Activated naive CD4-positive, alpha-beta T cell treated with anti-CD3 and anti-CD28 coated beads, Interleukin-2, amount 50 U/mL, for 72 hours (primary cell): ENCODE measurements at regions not wholly inside any gene's neighbourhood (a gene's known extent, or its start where the extent isn't known, plus 50 kb on each side); places are given as distances from the start of the nearest gene placed in this dataset.

Source experiments
- ATAC-seq, 2 donors: fragments of 150-1000 bp; cut with Tn5 transposase; 2 replicates each; pipeline ENCODE4 v1.10.0; 2021; ENCODE audit warnings: mild to moderate bottlenecking in 2 of 2, moderate library complexity in 2 of 2
- DNase-seq, 2 donors: peaks; one replicate each; pipeline ENCODE4 v3.0.0; 2021 to 2022; ENCODE audit warnings: low spot score in 2 of 2
- H3K27ac Mint-ChIP-seq, 2 donors: one replicate each; pipeline ENCODE4 v1.8.0; 2022; ENCODE audit warnings: mild to moderate bottlenecking in 2 of 2, mixed read lengths in 2 of 2
- H3K36me3 Mint-ChIP-seq, 2 donors: one replicate each; pipeline ENCODE4 v1.8.0; 2022; ENCODE audit warnings: mixed read lengths in 2 of 2
- H3K9me3 Mint-ChIP-seq, 2 donors: one replicate each; pipeline ENCODE4 v1.8.0; 2022; ENCODE audit warnings: mixed read lengths in 2 of 2

DNA sequence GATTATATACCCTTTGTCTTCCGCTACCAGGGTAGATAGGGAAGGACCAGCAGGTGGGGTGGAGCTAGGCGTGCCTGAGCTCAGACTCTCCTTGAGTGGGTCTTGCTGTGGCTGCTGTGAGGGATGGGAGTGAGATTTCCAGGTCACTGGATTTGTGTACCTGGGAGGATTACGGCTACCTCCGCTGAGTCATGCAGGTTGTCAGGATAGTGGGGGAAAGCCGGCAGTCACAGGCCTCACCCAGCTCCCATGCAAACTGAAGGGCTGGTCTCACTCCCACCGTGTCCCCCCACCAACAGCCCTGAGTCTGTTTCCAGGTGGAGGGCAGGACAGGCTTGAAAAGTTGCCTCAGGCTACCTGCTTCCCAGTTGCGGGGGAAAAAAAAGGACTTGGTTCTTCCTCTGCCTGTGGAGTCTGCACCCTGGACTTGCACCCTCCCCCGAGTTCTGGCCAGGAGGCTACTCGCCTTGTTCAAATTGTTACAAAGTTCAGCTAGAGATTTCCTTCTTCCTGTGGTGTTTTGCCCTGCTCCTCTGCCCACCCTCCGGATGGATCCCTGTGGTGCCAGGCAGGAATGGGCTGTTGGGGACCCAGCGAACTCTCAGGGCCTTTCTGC is 268.3 kb downstream of the VAPA start:
- DNase-seq: no peak
- H3K27ac Mint-ChIP-seq: no peak overlapping the region
- ATAC-seq: no peak
- H3K36me3 Mint-ChIP-seq: peaks cover 6 to 11% of the 10 kb centered on the region in 2 donors
- H3K9me3 Mint-ChIP-seq: peaks cover 13 to 23% of the 10 kb centered on the region in 2 donors

DNA sequence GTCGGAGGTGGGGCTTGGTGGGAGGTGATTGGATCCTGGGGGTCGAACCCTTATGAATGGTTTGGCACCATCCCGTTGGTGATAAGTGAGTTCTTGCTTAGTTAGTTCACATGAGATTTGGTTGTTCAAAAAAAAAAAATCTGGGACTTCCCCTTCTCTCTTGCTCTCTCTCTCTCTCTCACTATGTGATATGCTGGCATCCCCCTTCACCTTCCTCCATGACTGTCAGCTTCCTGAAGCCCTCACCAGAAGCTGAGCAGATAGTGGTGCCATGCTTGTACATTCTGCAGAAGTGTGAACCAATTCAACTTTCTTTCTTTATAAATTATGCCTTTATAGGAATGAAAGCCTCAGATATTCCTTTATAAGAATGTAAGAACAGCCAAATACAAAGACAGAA is 269.7 kb upstream of the APCDD1 start:
- Mint-ChIP-seq H3K9me3 (peaks cover 8 to 23% of the 10 kb centered on the region in 2 donors), H3K27ac (no peak overlapping the region), H3K36me3 (peaks cover 6 to 11% of the 10 kb centered on the region in 2 donors)
- no peak for ATAC-seq
- no peak for DNase-seq

GRCh38 chr18:10188971-10189810 is 265.2 kb upstream of the APCDD1 start:
- Mint-ChIP-seq H3K36me3 (peaks cover 0 to 6% of the 10 kb centered on the region in 2 donors), H3K9me3 (peaks cover 3 to 8% of the 10 kb centered on the region in 2 donors), H3K27ac (no peak overlapping the region)
- ATAC-seq (no peak), DNase-seq (no peak)

GRCh38 chr18:10190564-10190963 is 263.9 kb upstream of the APCDD1 start:
- Mint-ChIP-seq H3K9me3 (peaks cover 0 to 4% of the 10 kb centered on the region in 2 donors), H3K27ac (no peak overlapping the region), H3K36me3 (no peaks in the 10 kb centered on the region)
- DNase-seq: no peak
- no peak for ATAC-seq

GRCh38 chr18:10193444-10193843 is 261.0 kb upstream of the APCDD1 start:
- no peak for ATAC-seq
- H3K27ac Mint-ChIP-seq: no peak overlapping the region
- no peak for DNase-seq
- H3K36me3 Mint-ChIP-seq: no peaks in the 10 kb centered on the region
- no peaks in the 10 kb centered on the region for H3K9me3 Mint-ChIP-seq

DNA sequence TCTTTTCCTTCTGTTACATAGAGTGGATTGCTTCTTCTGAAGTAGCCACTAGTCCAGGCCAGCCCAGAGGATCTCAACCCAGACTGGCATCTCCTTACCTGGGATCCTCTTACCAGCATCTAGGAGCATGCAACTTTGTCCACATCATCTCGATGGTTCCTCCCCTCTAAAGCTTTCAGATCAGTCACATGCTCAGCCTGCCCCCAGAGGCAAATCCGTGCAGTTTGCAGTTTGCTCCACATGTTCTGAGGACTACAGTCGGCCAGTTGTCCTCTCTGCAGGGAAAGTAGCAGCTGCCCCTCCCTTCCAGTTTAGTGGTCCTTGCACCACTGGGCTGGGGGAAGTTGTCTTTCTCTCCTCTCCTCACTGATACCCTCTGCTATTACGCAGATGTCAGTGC is 259.8 kb upstream of the APCDD1 start:
- Mint-ChIP-seq H3K36me3 (no peaks in the 10 kb centered on the region), H3K9me3 (no peaks in the 10 kb centered on the region), H3K27ac (no peak overlapping the region)
- no peak for DNase-seq
- ATAC-seq: no peak

GRCh38 chr18:10195529-10195928 is 258.9 kb upstream of the APCDD1 start:
- ATAC-seq (no peak), DNase-seq (no peak)
- H3K36me3 Mint-ChIP-seq: no peaks in the 10 kb centered on the region
- no peaks in the 10 kb centered on the region for H3K9me3 Mint-ChIP-seq
- H3K27ac Mint-ChIP-seq: no peak overlapping the region

DNA sequence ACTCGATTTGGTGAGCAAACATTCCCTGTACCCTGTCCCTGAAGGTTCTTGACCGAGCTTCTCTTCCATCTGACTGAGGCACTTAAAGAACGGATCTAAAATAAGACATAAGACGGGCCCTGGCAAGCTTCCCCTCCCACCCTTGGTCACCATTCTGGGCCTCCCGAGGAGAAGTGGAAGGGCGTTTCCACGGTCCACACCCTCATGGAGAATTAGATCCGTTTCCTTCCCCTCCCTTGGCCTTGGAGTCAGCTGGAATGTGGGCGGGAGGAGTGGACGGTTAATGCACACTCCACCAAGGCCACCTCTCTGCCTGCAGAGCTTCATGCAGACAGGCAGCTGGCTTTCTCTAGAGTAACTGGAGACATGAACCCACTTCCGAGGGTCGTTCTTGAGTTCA is 257.3 kb upstream of the APCDD1 start:
- Mint-ChIP-seq H3K36me3 (no peaks in the 10 kb centered on the region), H3K27ac (no peak overlapping the region), H3K9me3 (no peaks in the 10 kb centered on the region)
- DNase-seq (no peak), ATAC-seq (no peak)

DNA sequence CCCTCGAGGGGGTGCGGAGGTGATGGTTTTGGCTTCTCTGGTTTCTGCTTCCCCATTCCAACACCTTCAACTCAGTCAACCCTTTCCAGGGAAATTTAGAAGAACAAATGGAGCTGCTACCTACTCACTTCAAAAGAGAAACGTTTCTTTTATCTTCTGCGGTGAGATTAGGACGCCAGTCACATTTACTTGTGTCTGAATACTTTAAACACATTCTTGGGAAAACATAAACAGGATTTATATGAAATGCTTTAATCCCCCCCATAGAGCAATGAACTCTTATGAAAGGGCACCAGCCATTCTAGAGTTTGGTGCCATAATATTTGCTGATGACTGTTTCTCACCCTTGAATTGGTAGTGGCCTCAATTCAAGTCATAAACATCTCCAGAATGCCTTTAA is 253.2 kb upstream of the APCDD1 start:
- Mint-ChIP-seq H3K9me3 (no peaks in the 10 kb centered on the region), H3K36me3 (no peaks in the 10 kb centered on the region), H3K27ac (no peak overlapping the region)
- ATAC-seq: no peak
- no peak for DNase-seq

- DNase-seq: no peak
- Mint-ChIP-seq H3K27ac (no peak overlapping the region), H3K36me3 (no peaks in the 10 kb centered on the region), H3K9me3 (no peaks in the 10 kb centered on the region)
- no peak for ATAC-seq
These were observed 252.8 kb upstream of the APCDD1 start for GRCh38 chr18:10201659-10202058.

- Mint-ChIP-seq H3K27ac (no peak overlapping the region), H3K9me3 (no peaks in the 10 kb centered on the region), H3K36me3 (no peaks in the 10 kb centered on the region)
- DNase-seq: no peak
- ATAC-seq: no peak
These were observed 251.6 kb upstream of the APCDD1 start for GRCh38 chr18:10202845-10203321.

GRCh38 chr18:10205151-10205550 is 249.3 kb upstream of the APCDD1 start:
- ATAC-seq (no peak), DNase-seq (no peak)
- H3K27ac Mint-ChIP-seq: no peak overlapping the region
- H3K9me3 Mint-ChIP-seq: no peaks in the 10 kb centered on the region
- H3K36me3 Mint-ChIP-seq: no peaks in the 10 kb centered on the region

DNA sequence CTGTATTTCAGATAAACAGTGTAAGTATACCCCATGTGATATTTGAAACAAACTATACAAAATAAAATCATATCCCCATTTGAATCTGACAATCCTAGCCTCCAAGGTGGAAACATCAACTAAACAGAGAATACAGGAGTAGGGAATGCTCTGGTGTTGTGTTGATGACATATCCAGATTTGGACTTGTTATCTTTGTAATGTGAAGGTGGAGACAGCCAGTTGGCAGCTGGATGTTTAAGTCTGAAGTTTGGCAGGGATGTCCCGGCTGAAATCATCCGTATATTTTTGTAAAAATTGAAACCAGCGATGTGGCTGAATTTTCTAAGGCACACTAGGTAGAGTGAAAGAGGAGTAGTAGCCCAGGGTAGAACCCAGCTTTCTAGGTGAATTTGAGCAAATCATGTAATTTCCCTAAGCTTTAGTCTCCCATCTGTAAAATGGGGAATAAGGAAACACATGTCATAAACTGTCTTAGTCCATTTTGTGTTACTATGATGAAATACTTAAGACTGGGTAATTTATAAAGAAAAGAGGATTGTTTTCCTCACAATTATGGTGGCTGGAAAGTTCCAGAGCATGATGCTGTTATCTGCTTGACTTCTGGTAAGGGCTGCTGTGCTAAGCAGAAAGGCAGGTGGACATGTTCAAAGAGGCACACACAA is 246.6 kb upstream of the APCDD1 start:
- DNase-seq: no peak
- ATAC-seq: no peak
- Mint-ChIP-seq H3K9me3 (no peaks in the 10 kb centered on the region), H3K27ac (no peak overlapping the region), H3K36me3 (no peaks in the 10 kb centered on the region)

DNA sequence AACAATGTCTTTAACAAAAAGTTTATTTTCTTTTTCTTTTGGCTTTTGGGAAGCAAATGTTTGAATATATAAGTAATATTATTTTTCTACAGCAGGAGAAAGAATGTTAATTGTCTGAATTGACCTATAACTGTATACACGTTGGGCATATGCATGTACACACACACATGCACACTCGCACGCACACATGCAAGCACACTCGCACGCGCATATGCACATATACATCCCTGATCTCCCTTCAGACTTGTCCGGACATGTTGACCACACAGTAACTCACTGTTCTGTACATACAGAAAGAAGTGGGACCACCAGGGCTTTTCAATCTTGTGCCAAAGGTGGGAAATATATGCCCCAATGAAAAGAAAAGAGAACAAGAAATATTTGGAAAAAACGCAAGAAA is 245.1 kb upstream of the APCDD1 start:
- H3K27ac Mint-ChIP-seq: no peak overlapping the region
- H3K9me3 Mint-ChIP-seq: no peaks in the 10 kb centered on the region
- no peaks in the 10 kb centered on the region for H3K36me3 Mint-ChIP-seq
- DNase-seq (no peak), ATAC-seq (no peak)

- DNase-seq (no peak), ATAC-seq (no peak)
- no peaks in the 10 kb centered on the region for H3K9me3 Mint-ChIP-seq
- no peak overlapping the region for H3K27ac Mint-ChIP-seq
- H3K36me3 Mint-ChIP-seq: peaks cover 0 to 6% of the 10 kb centered on the region in 2 donors
These were observed 244.3 kb upstream of the APCDD1 start for GRCh38 chr18:10210057-10210633.

DNA sequence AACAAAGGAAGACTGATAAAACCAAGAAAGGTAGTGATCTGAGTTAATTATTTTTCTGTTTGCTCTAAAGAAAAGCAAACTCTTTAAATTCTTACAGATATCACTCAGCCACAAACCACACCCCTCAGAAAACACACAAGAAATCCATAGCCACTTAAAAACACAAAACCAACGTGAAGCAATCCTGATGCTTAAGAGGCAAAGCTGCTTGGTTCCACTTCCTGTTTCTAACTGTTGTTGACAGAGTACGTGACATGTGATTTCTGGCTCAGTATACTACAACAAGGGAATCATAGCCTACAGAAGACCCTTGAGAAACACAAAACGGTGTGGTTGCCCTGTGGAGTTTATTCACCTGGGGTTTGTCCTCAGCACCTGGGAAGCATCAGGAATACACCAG is 240.9 kb upstream of the APCDD1 start:
- ATAC-seq (peak in 1 of 2 donors; percentile 69), DNase-seq (no peak)
- Mint-ChIP-seq H3K27ac (no peak overlapping the region), H3K36me3 (peaks cover 0 to 6% of the 10 kb centered on the region in 2 donors), H3K9me3 (peaks cover 4 to 5% of the 10 kb centered on the region in 2 donors)

- no peak for DNase-seq
- Mint-ChIP-seq H3K36me3 (peaks cover 0 to 6% of the 10 kb centered on the region in 2 donors), H3K9me3 (peaks cover 4 to 5% of the 10 kb centered on the region in 2 donors), H3K27ac (no peak overlapping the region)
- ATAC-seq: no peak
These were observed 239.0 kb upstream of the APCDD1 start for GRCh38 chr18:10215446-10215845.
